ENCODE measurements at regions not wholly inside any gene's neighbourhood (a gene's known extent, or its start where the extent isn't known, plus 50 kb on each side); places are given as distances from the start of the nearest gene placed in this dataset.

DNA sequence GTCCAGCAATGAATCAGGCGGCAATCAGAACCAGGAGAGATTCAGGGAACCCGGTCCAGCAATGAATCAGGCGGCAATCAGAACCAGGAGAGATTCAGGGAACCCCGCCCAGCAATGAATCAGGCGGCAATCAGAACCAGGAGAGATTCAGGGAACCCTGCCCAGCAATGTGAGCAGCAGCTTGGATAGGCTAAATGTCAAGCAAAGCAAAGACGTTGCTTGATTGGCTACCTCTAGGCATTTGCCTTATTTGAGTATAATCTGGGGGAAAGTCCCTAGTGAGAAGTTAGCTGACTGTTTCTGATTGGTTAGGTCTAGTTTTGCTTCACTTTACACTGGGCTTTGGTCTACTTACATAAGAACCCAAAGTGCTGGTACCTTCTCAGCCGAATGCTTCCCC, 1212.2 kb upstream of the TENM3 start:
- no peak for TF ChIP-seq CTCF (conservative IDR thresholded peaks at IDR 0.05; ENCODE audit: low read depth, low read length)
- no peak overlapping the region for H3K4me3 ChIP-seq (ENCODE audit: low read depth, low read length)
- DNase-seq (ENCODE audit: low read depth): no peak

DNA sequence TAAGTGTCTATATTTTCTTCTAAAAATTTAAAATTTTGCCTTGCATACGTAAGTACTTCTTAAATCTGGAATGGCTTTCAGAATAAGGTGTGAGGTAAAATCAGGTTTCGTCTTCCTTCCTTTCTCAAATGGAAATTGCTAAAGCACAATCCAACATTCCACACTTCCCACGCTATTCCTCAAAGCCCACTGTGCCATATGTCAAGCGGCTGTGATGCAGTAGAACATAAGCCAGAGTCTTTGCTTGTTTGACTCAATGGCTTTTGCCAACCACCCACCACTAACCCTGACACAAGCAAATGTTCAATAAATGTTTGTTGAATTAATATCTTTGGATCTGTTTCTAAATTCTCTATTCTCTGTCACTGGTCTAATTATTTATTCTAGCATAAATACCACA, 1199.7 kb upstream of the TENM3 start:
- DNase-seq (ENCODE audit: low read depth): no peak
- no peak for TF ChIP-seq CTCF (conservative IDR thresholded peaks at IDR 0.05; ENCODE audit: low read depth, low read length)
- H3K4me3 ChIP-seq (ENCODE audit: low read depth, low read length): no peak overlapping the region

DNA sequence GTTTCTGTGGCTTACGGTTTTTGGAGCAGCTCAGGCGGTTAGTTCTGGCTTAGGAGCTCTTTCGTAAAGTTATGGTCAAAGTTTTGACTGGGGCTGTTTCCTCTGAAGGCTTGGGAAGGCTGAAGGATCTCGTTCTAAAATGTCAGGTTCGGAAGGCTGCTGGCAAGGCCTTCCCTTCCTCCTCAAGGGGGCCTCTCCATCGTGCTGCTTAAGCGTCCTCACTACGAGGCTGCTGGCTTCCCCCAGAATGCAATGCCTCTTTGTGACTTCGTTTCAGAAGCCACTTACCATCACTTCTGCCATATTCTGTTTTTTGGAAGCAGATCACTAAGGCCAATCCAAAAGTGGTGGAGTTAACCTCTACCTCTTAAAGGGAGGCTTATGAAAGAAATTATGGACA, 1196.4 kb upstream of the TENM3 start:
- no peak for TF ChIP-seq CTCF (conservative IDR thresholded peaks at IDR 0.05; ENCODE audit: low read depth, low read length)
- DNase-seq (ENCODE audit: low read depth): no peak
- no peak overlapping the region for H3K4me3 ChIP-seq (ENCODE audit: low read depth, low read length)

- no peak overlapping the region for H3K4me3 ChIP-seq (ENCODE audit: low read depth, low read length)
- TF ChIP-seq CTCF (conservative IDR thresholded peaks at IDR 0.05; ENCODE audit: low read depth, low read length): no peak
- no peak for DNase-seq (ENCODE audit: low read depth)
These were observed 1191.3 kb upstream of the TENM3 start for GRCh38 chr4:181051931-181052330.

DNA sequence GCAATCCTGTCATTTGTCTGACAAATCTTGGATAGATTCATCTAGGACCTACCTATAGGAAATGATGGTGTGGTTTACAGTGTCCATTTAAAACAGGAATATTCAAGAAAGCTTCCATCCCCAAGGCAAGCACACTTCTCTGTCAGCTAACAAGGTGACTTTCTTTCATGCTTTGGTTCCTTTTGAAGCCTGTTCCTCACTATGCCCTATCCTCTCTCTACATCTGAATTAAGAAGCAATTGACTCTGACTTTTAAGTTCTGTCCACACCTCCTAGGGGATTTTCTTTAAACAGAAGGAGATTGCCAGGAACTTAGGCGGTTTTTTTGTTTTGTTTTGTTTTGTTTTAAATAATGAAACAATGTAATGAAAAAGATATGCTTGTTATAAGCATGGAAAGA, 1181.4 kb upstream of the TENM3 start:
- no peak for TF ChIP-seq CTCF (conservative IDR thresholded peaks at IDR 0.05; ENCODE audit: low read depth, low read length)
- H3K4me3 ChIP-seq (ENCODE audit: low read depth, low read length): no peak overlapping the region

DNA sequence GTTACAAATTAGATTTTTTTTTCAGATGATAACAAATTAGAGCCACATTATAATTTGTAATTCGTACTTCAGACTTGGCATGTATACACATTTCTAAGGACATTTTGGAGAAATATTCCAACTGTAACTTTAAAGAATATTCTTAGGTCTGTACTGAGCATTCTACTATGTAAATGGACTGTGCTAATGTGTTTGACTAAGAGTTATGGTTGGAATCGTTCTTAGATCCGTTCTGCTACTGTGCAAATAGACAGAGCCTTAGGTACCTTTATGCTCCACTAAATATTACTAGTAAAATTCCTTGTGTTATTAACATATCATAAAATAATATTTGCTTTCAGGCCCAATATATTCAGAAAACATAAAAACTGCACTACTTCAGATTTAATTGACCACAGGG, 1180.0 kb upstream of the TENM3 start:
- no peak for DNase-seq (ENCODE audit: low read depth)
- no peak overlapping the region for H3K4me3 ChIP-seq (ENCODE audit: low read depth, low read length)
- no peak for TF ChIP-seq CTCF (conservative IDR thresholded peaks at IDR 0.05; ENCODE audit: low read depth, low read length)

More for the DNA sequence above, 1181.4 kb upstream of the TENM3 start:
- no peak for DNase-seq (ENCODE audit: low read depth)

DNA sequence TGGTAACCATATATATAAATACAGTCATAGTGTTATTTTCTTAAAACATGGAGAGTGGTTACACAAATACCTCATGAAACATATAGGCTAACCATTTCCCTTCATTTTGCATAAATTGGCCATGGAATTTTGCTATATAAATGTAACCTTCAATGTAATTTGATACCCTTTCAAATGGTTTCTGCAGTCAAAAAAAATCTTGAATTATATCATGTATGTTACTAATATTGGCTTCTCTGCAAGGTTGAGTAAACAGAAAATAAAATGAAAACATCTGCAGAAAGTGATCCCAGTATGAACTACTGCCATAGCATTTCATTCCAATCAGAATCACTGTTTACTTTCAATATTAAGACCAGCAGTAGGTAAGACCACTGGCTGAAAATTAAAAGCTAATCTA, 1165.9 kb upstream of the TENM3 start:
- TF ChIP-seq CTCF (conservative IDR thresholded peaks at IDR 0.05; ENCODE audit: low read depth, low read length): no peak
- DNase-seq (ENCODE audit: low read depth): no peak

More for the DNA sequence above, 1165.9 kb upstream of the TENM3 start:
- no peak overlapping the region for H3K4me3 ChIP-seq (ENCODE audit: low read depth, low read length)

All from epithelial cell of proximal tubule (primary cell).